ENCODE measurements at regions not wholly inside any gene's neighbourhood (a gene's known extent, or its start where the extent isn't known, plus 50 kb on each side); places are given as distances from the start of the nearest gene placed in this dataset.

DNA sequence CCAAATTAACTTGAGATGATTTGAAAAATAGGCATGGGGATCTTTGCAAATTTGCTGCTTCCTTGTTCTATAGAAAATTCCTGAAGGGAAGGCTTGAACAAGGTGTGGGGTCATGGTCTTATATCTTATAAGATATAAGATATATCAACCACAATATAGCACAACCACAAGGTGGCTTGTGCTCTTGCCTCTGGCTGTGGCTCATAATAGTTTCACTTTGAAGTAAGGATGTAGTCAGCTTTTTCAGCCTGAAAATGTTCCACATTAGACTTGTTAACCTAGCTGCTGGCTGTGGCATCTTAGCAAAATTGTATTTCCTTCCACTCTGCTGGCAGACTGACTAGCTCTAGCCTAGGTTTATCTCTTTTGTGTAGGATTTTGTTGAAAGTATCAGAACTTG lies 169.7 kb downstream of the KLF5 start:
- TF ChIP-seq, protein P1, sequence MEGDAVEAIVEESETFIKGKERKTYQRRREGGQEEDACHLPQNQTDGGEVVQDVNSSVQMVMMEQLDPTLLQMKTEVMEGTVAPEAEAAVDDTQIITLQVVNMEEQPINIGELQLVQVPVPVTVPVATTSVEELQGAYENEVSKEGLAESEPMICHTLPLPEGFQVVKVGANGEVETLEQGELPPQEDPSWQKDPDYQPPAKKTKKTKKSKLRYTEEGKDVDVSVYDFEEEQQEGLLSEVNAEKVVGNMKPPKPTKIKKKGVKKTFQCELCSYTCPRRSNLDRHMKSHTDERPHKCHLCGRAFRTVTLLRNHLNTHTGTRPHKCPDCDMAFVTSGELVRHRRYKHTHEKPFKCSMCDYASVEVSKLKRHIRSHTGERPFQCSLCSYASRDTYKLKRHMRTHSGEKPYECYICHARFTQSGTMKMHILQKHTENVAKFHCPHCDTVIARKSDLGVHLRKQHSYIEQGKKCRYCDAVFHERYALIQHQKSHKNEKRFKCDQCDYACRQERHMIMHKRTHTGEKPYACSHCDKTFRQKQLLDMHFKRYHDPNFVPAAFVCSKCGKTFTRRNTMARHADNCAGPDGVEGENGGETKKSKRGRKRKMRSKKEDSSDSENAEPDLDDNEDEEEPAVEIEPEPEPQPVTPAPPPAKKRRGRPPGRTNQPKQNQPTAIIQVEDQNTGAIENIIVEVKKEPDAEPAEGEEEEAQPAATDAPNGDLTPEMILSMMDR (IDR thresholded peaks at IDR 0.05; ENCODE audit: low read length) = no peak
- no peak for TF ChIP-seq EZH2 (IDR thresholded peaks at IDR 0.05; ENCODE audit: borderline replicate concordance, low read length)
